ENCODE measurements at regions not wholly inside any gene's neighbourhood (a gene's known extent, or its start where the extent isn't known, plus 50 kb on each side); places are given as distances from the start of the nearest gene placed in this dataset.

GRCh38 chr3:72247645-72248388 is 462.9 kb upstream of the PROK2 start:
- no peak for TF ChIP-seq CTCF (IDR thresholded peaks at IDR 0.05; ENCODE audit: low read length)
- TF ChIP-seq EZH2 (optimal IDR thresholded peaks at IDR 0.05; ENCODE audit: low read depth, low read length) = no peak
